B cell (primary cell): ENCODE measurements at regions not wholly inside any gene's neighbourhood (a gene's known extent, or its start where the extent isn't known, plus 50 kb on each side); places are given as distances from the start of the nearest gene placed in this dataset.

ENCODE experiments used
- ATAC-seq: fragments of 200-7000 bp; cut with Tn5 transposase; one replicate; pipeline ENCODE4 v1.10.0; 2021; ENCODE audit warnings: low read depth, mild to moderate bottlenecking, moderate number of reproducible peaks, moderate library complexity
- CTCF ChIA-PET: fragments of 350-600 bp; sonication (Branson Sonifier 250); formaldehyde crosslinking; loops from one replicate; lab custom pipeline; 2021; ENCODE audit warnings: antibody characterized with exemption, inconsistent platforms; lab: Charles Lee
- POLR2A ChIA-PET: fragments of 350-600 bp; sonication (Branson Sonifier 250); formaldehyde crosslinking; loops from one replicate; lab custom pipeline; 2021; ENCODE audit warnings: antibody characterized with exemption; lab: Charles Lee
- DNase-seq: peaks from one replicate; pipeline ENCODE4 v3.0.0; 2013
- H2AFZ ChIP-seq: 2 replicates; pipeline ENCODE4 v1.6.1; 2012; ENCODE audit warnings: mild to moderate bottlenecking, low read depth, low read length; ENCODE audit not compliant: insufficient read depth, poor library complexity, severe bottlenecking
- H3K27ac ChIP-seq, 2 donors: 1 replicate in 1 of 2; 2 replicates in 1 of 2; pipeline ENCODE4 v1.5.1; 2012 to 2013; ENCODE audit warnings: low read length in 2 of 2, mild to moderate bottlenecking in 2 of 2, moderate library complexity in 1 of 2
- H3K27me3 ChIP-seq, 4 experiments: fragments of 200-600 bp in 1 of 4; sonication (generic) in 1 of 4; replicated peaks in 1 of 4; 1 replicate in 2 of 4; 2 replicates in 2 of 4; pipeline versions ENCODE4 v1.6.1 to v1.7.0; 2013 to 2016; ENCODE audit warnings: low read length in 3 of 4, mild to moderate bottlenecking in 2 of 4, mixed read lengths in 1 of 4, moderate library complexity in 1 of 4; ENCODE audit not compliant: insufficient read depth in 4 of 4, control insufficient read depth in 3 of 4; ENCODE audit errors: control extremely low read depth in 1 of 4
- H3K36me3 ChIP-seq, 2 experiments: replicated peaks in 1 of 2; 1 replicate in 1 of 2; 2 replicates in 1 of 2; pipeline versions ENCODE4 v1.6.1 to v1.7.1; 2013; ENCODE audit warnings: low read length in 1 of 2; ENCODE audit not compliant: insufficient read depth in 2 of 2, control insufficient read depth in 1 of 2; ENCODE audit errors: control extremely low read depth in 1 of 2, extremely low read depth in 1 of 2
- H3K4me1 ChIP-seq, 2 donors: fragments of 200-600 bp in 1 of 2; sonication (generic) in 1 of 2; 1 replicate in 1 of 2; 2 replicates in 1 of 2; pipeline versions ENCODE4 v1.5.1 to v1.6.1; 2013 to 2017; ENCODE audit warnings: low read length in 2 of 2; ENCODE audit not compliant: control insufficient read depth in 2 of 2, insufficient read depth in 2 of 2
- H3K4me2 ChIP-seq: replicated peaks from 2 replicates; pipeline ENCODE3; 2012; ENCODE audit warnings: mild to moderate bottlenecking, low read depth, low read length; ENCODE audit not compliant: poor library complexity, severe bottlenecking
- H3K4me3 ChIP-seq, 5 experiments: fragments of 200-600 bp in 1 of 5; sonication (generic) in 1 of 5; 1 replicate in 3 of 5; 2 replicates in 2 of 5; pipeline versions ENCODE4 v1.5.1 to v1.7.0; 2011 to 2016; ENCODE audit warnings: low read length in 4 of 5, mild to moderate bottlenecking in 4 of 5, low read depth in 2 of 5, control low read depth in 1 of 5, moderate library complexity in 1 of 5; ENCODE audit not compliant: insufficient read depth in 1 of 5; ENCODE audit errors: control extremely low read depth in 1 of 5, extremely low read depth in 1 of 5
- H3K79me2 ChIP-seq: fragments of 200-600 bp; sonication (generic); one replicate; pipeline ENCODE4 v1.6.0; 2016; ENCODE audit warnings: low read length; ENCODE audit not compliant: control insufficient read depth, insufficient read depth
- H3K9ac ChIP-seq: fragments of 200-600 bp; sonication (generic); 2 replicates; pipeline ENCODE4 v1.6.1; 2017; ENCODE audit warnings: mild to moderate bottlenecking, low read length, moderate library complexity
- H3K9me3 ChIP-seq, 3 donors: one replicate each; pipeline versions ENCODE4 v1.6.1 to v1.7.1; 2013; ENCODE audit warnings: low read length in 2 of 3; ENCODE audit not compliant: control insufficient read depth in 2 of 3, insufficient read depth in 1 of 3; ENCODE audit errors: control extremely low read depth in 1 of 3
- H4K20me1 ChIP-seq: 2 replicates; pipeline ENCODE4 v1.6.0; 2012; ENCODE audit warnings: mild to moderate bottlenecking, low read length; ENCODE audit not compliant: insufficient read depth, control insufficient read depth, poor library complexity, severe bottlenecking
- H3K27ac Mint-ChIP-seq: one replicate; pipeline ENCODE4 v1.8.0; 2021; ENCODE audit warnings: mixed read lengths
- H3K27me3 Mint-ChIP-seq: one replicate; pipeline ENCODE4 v1.8.0; 2021; ENCODE audit warnings: mixed read lengths
- H3K4me1 Mint-ChIP-seq: one replicate; pipeline ENCODE4 v1.8.0; 2021; ENCODE audit warnings: mixed read lengths
- H3K4me3 Mint-ChIP-seq: one replicate; pipeline ENCODE4 v1.8.0; 2021; ENCODE audit warnings: mixed read lengths
- H3K9me3 Mint-ChIP-seq: one replicate; pipeline ENCODE4 v1.8.0; 2022; ENCODE audit warnings: mixed read lengths; ENCODE audit not compliant: insufficient read depth
- CTCF ChIP-seq: fragments of 200-600 bp; IDR thresholded peaks from one replicate; pipeline ENCODE4 v1.8.0; 2022; ENCODE audit warnings: antibody characterized with exemption, mild to moderate bottlenecking
- EZH2 ChIP-seq: IDR thresholded peaks from 2 replicates; pipeline ENCODE4 v1.6.1; 2012; ENCODE audit warnings: borderline replicate concordance, low read depth, mild to moderate bottlenecking, moderate library complexity, low read length; ENCODE audit not compliant: insufficient read depth, poor library complexity, severe bottlenecking
- WGBS: methylation state at CpG from one replicate; pipeline ENCODE4 v1.1.5; 2013; ENCODE audit warnings: missing lambda C conversion rate; ENCODE audit not compliant: insufficient coverage; 5-methylcytosine and 5-hydroxymethylcytosine counted together
- intact Hi-C: fragments of 100-400 bp; cut with micrococcal nuclease; formaldehyde crosslinking; loops from one replicate; pipeline ENCODE4 v1.10.0; 2022

GRCh38 chr6:3661390-3661789 is 90.1 kb downstream of the PXDC1 start:
- no peak overlapping the region for H3K4me3 ChIP-seq
- Mint-ChIP-seq H3K27ac (no peak overlapping the region), H3K27me3 (peaks cover 24% of the 10 kb centered on the region), H3K4me3 (no peak overlapping the region), H3K9me3 (no peaks in the 10 kb centered on the region), H3K4me1 (no peaks in the 10 kb centered on the region)
- no peaks in the 10 kb centered on the region for H3K9me3 ChIP-seq
- H3K9ac ChIP-seq = no peak overlapping the region
- H3K36me3 ChIP-seq = no peaks in the 10 kb centered on the region
- intact Hi-C loops = no loop called here
- H3K27me3 ChIP-seq = no peaks in the 10 kb centered on the region
- WGBS = 95% methylated on average over 11 of the region's 12 CpGs
- H3K27ac ChIP-seq = no peak overlapping the region
- CTCF ChIA-PET = no interaction called here
- POLR2A ChIA-PET = no interaction called here
- DNase-seq (no peak), ATAC-seq (no peak)
- no peak overlapping the region for H3K4me2 ChIP-seq
- no peak overlapping the region for H2AFZ ChIP-seq
- no peaks in the 10 kb centered on the region for H3K79me2 ChIP-seq
- no peaks in the 10 kb centered on the region for H4K20me1 ChIP-seq
- H3K4me1 ChIP-seq = no peaks in the 10 kb centered on the region
- TF ChIP-seq EZH2 = no peak

GRCh38 chr6:3660473-3660872 is 91.0 kb downstream of the PXDC1 start:
- no peaks in the 10 kb centered on the region for H4K20me1 ChIP-seq
- H3K79me2 ChIP-seq = no peaks in the 10 kb centered on the region
- TF ChIP-seq CTCF = no peak
- no peak for TF ChIP-seq EZH2
- H3K27ac Mint-ChIP-seq = no peak overlapping the region
- POLR2A ChIA-PET = no interaction called here
- H3K4me3 Mint-ChIP-seq = no peak overlapping the region
- no peak overlapping the region for H3K27ac ChIP-seq
- DNase-seq (no peak), ATAC-seq (no peak)
- H3K4me1 ChIP-seq = no peaks in the 10 kb centered on the region
- H3K27me3 Mint-ChIP-seq = peaks cover 26% of the 10 kb centered on the region
- H3K4me2 ChIP-seq = no peak overlapping the region
- no peaks in the 10 kb centered on the region for H3K27me3 ChIP-seq
- no peak overlapping the region for H3K4me3 ChIP-seq
- no peaks in the 10 kb centered on the region for H3K36me3 ChIP-seq
- CTCF ChIA-PET = interaction anchor here (0.9 kb wide), 1 partner anchor 317 kb away, joined by 3 read pairs; no protein-coding TSS in a partner anchor
- no peaks in the 10 kb centered on the region for H3K9me3 Mint-ChIP-seq
- H3K4me1 Mint-ChIP-seq = no peaks in the 10 kb centered on the region
- H3K9me3 ChIP-seq = no peaks in the 10 kb centered on the region
- H3K9ac ChIP-seq = no peak overlapping the region
- WGBS = 89% methylated on average over 6 of the region's 8 CpGs
- intact Hi-C loops = no loop called here
- no peak overlapping the region for H2AFZ ChIP-seq
